ENCODE measurements at regions not wholly inside any gene's neighbourhood (a gene's known extent, or its start where the extent isn't known, plus 50 kb on each side); places are given as distances from the start of the nearest gene placed in this dataset.

DNA sequence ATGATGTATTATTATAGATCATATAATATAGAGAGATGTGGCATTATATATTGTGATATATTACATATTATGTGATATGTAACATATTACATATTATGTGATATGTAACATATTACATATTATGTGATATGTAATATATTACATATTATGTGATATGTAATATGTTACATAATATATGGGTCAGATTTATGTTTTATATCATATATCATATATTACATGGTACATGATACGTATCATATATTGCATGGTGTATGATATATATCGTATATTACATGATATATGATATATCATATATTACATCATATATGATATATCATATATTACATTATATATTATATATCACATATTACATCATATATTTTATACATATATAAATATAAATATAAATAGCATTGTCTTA, 164.1 kb upstream of the NEBL start:
- H3K4me3 ChIP-seq (ENCODE audit: low read depth, low read length), result no peak overlapping the region
- TF ChIP-seq, protein P1, sequence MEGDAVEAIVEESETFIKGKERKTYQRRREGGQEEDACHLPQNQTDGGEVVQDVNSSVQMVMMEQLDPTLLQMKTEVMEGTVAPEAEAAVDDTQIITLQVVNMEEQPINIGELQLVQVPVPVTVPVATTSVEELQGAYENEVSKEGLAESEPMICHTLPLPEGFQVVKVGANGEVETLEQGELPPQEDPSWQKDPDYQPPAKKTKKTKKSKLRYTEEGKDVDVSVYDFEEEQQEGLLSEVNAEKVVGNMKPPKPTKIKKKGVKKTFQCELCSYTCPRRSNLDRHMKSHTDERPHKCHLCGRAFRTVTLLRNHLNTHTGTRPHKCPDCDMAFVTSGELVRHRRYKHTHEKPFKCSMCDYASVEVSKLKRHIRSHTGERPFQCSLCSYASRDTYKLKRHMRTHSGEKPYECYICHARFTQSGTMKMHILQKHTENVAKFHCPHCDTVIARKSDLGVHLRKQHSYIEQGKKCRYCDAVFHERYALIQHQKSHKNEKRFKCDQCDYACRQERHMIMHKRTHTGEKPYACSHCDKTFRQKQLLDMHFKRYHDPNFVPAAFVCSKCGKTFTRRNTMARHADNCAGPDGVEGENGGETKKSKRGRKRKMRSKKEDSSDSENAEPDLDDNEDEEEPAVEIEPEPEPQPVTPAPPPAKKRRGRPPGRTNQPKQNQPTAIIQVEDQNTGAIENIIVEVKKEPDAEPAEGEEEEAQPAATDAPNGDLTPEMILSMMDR (IDR thresholded peaks at IDR 0.05; ENCODE audit: low read depth, low read length), result no peak

GRCh38 chr10:21060626-21061025, 163.5 kb upstream of the NEBL start:
- H3K4me3 ChIP-seq (ENCODE audit: low read depth, low read length), result no peak overlapping the region
- TF ChIP-seq, protein P1 (IDR thresholded peaks at IDR 0.05; ENCODE audit: low read depth, low read length), result no peak

GRCh38 chr10:21057989-21058388, 160.9 kb upstream of the NEBL start:
- TF ChIP-seq, protein P1 (IDR thresholded peaks at IDR 0.05; ENCODE audit: low read depth, low read length), result no peak
- H3K4me3 ChIP-seq (ENCODE audit: low read depth, low read length), result no peak overlapping the region

- H3K4me3 ChIP-seq (ENCODE audit: low read depth, low read length), result no peak overlapping the region
Measured at GRCh38 chr10:21057436-21057835, 160.3 kb upstream of the NEBL start.

GRCh38 chr10:21056461-21056860, 159.3 kb upstream of the NEBL start:
- TF ChIP-seq, protein P1 (IDR thresholded peaks at IDR 0.05; ENCODE audit: low read depth, low read length), result no peak

More at GRCh38 chr10:21057436-21057835, 160.3 kb upstream of the NEBL start:
- TF ChIP-seq, protein P1 (IDR thresholded peaks at IDR 0.05; ENCODE audit: low read depth, low read length), result no peak

GRCh38 chr10:21055339-21056135, 158.4 kb upstream of the NEBL start:
- H3K4me3 ChIP-seq (ENCODE audit: low read depth, low read length), result no peak overlapping the region
- TF ChIP-seq, protein P1 (IDR thresholded peaks at IDR 0.05; ENCODE audit: low read depth, low read length), result no peak

More at GRCh38 chr10:21056461-21056860, 159.3 kb upstream of the NEBL start:
- no peak overlapping the region for H3K4me3 ChIP-seq (ENCODE audit: low read depth, low read length)

DNA sequence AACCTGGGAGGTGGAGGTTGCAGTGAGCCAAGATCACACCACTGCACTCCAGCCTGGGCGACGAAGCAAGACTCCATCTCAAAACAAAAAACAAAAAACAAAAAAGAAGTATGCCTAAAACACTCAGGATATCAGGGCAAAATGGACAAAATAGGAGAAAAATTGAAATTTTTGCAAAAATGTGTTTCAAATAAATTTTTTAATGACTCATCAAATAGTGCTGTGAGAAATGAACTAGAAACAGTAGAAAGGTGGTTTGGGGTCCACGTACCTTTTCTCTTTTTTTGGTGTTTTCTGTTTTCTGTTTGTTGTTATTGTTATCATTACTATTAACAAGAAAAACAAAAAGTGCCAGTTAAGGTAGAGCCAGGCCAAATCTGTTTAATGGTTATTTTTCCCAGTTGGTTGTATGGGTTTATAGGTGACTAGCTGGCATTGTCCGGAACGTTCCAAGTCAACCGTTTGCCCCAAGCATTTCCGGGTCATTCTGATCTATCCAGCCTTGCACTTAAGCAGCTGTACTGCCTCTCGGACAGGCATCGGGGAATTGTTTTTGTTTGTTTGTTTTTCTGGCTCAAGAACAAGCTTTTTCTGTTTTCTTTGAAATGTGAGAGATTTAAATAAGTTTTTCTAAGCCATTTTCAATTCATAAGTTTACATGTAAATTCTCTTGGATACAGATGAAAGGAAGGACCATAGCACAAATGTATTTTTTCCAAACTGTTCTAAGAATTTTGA, 157.0 kb upstream of the NEBL start:
- TF ChIP-seq, protein P1 (IDR thresholded peaks at IDR 0.05; ENCODE audit: low read depth, low read length), result no peak
- H3K4me3 ChIP-seq (ENCODE audit: low read depth, low read length), result no peak overlapping the region

Data from WI38 (cell line).